ENCODE measurements at regions not wholly inside any gene's neighbourhood (a gene's known extent, or its start where the extent isn't known, plus 50 kb on each side); places are given as distances from the start of the nearest gene placed in this dataset.

GRCh38 chr5:25418978-25419377 lies 774.2 kb upstream of the CDH10 start:
- TF ChIP-seq CTCF (IDR thresholded peaks at IDR 0.05; ENCODE audit: insufficient read depth, low read length, poor library complexity, severe bottlenecking) = no peak
- TF ChIP-seq EZH2phosphoT487 (conservative IDR thresholded peaks at IDR 0.05; ENCODE audit: low read length) = no peak

All from SU-DHL-6 (cell line).